KMS-11 (cell line): ENCODE measurements at regions not wholly inside any gene's neighbourhood (a gene's known extent, or its start where the extent isn't known, plus 50 kb on each side); places are given as distances from the start of the nearest gene placed in this dataset.
"Not testable (repeated sequence)": the region's sequence is repeated elsewhere in the genome, so short reads cannot be mapped to it uniquely, and the experiment has no call there.

Experiments used
- H2AFZ ChIP-seq: fragments of 200-600 bp; sonication (generic); 2 replicates; pipeline ENCODE4 v1.6.1; 2016; ENCODE audit warnings: antibody characterized with exemption, mixed run types, low read depth
- H3K27ac ChIP-seq: fragments of 200-600 bp; sonication (generic); 2 replicates; pipeline ENCODE4 v1.6.1; 2016; ENCODE audit warnings: mild to moderate bottlenecking, mixed run types
- H3K27me3 ChIP-seq: fragments of 200-600 bp; sonication (generic); 2 replicates; pipeline ENCODE4 v1.6.1; 2017; ENCODE audit warnings: mild to moderate bottlenecking, low read depth, mixed run types, moderate library complexity; ENCODE audit not compliant: insufficient read depth
- H3K36me3 ChIP-seq: fragments of 200-600 bp; sonication (generic); 2 replicates; pipeline ENCODE4 v1.6.1; 2017; ENCODE audit warnings: mild to moderate bottlenecking, mixed run types; ENCODE audit not compliant: insufficient read depth
- H3K4me1 ChIP-seq: fragments of 200-600 bp; sonication (generic); 2 replicates; pipeline ENCODE4 v1.6.1; 2016; ENCODE audit warnings: mild to moderate bottlenecking, low read depth, mixed run types; ENCODE audit not compliant: poor library complexity, severe bottlenecking
- H3K4me2 ChIP-seq: fragments of 200-600 bp; sonication (generic); 2 replicates; pipeline ENCODE4 v1.7.0; 2016; ENCODE audit warnings: mild to moderate bottlenecking, mixed run types
- H3K4me3 ChIP-seq: fragments of 200-600 bp; sonication (generic); IDR thresholded peaks from 2 replicates; pipeline ENCODE4 v1.6.1; 2017; ENCODE audit warnings: low read depth, low read length, mixed read lengths; ENCODE audit not compliant: insufficient read depth
- H3K79me2 ChIP-seq: fragments of 200-600 bp; sonication (generic); 2 replicates; pipeline ENCODE4 v1.6.1; 2016; ENCODE audit warnings: low read depth, mixed run types; ENCODE audit not compliant: insufficient read depth
- H3K9ac ChIP-seq: fragments of 200-600 bp; sonication (generic); 2 replicates; pipeline ENCODE4 v1.6.1; 2016; ENCODE audit warnings: mild to moderate bottlenecking, mixed run types
- H4K20me1 ChIP-seq: fragments of 200-600 bp; sonication (generic); 2 replicates; pipeline ENCODE4 v1.6.1; 2016; ENCODE audit warnings: mild to moderate bottlenecking, mixed run types; ENCODE audit not compliant: insufficient read depth
- CTCF ChIP-seq: fragments of 200-600 bp; sonication (generic); conservative IDR thresholded peaks from 2 replicates; pipeline ENCODE4 v1.6.1; 2017; ENCODE audit warnings: low read depth, mild to moderate bottlenecking, antibody characterized with exemption, low read length, moderate library complexity, mixed read lengths

GRCh38 chr9:117649126-117649525 is 55.1 kb upstream of the TLR4 start:
- no peaks in the 10 kb centered on the region for H3K4me1 ChIP-seq
- no peak overlapping the region for H2AFZ ChIP-seq
- H3K4me2 ChIP-seq = no peak overlapping the region
- no peaks in the 10 kb centered on the region for H3K79me2 ChIP-seq
- no peak for TF ChIP-seq CTCF
- H3K27me3 ChIP-seq = no peaks in the 10 kb centered on the region
- no peaks in the 10 kb centered on the region for H3K36me3 ChIP-seq
- no peak overlapping the region for H3K27ac ChIP-seq
- no peak overlapping the region for H3K9ac ChIP-seq
- no peak overlapping the region for H3K4me3 ChIP-seq
- no peaks in the 10 kb centered on the region for H4K20me1 ChIP-seq

GRCh38 chr9:117644932-117645636 is 59.1 kb upstream of the TLR4 start:
- Histone ChIP-seq H3K79me2 (no peaks in the 10 kb centered on the region), H3K27me3 (no peaks in the 10 kb centered on the region), H3K9ac (no peak overlapping the region), H3K4me3 (no peak overlapping the region), H4K20me1 (no peaks in the 10 kb centered on the region), H3K4me2 (peak overlapping the region; percentile 17; the same call in 1 of the 2 replicates), H2AFZ (peak overlapping the region; percentile 64), H3K36me3 (no peaks in the 10 kb centered on the region), H3K4me1 (no peaks in the 10 kb centered on the region), H3K27ac (no peak overlapping the region)
- TF ChIP-seq CTCF = peak; percentile 37; the same call in 1 of the 2 replicates

GRCh38 chr9:117644133-117644931 is 59.9 kb upstream of the TLR4 start:
- Histone ChIP-seq H3K27ac (no peak overlapping the region), H3K36me3 (no peaks in the 10 kb centered on the region), H3K79me2 (no peaks in the 10 kb centered on the region), H3K4me1 (no peaks in the 10 kb centered on the region), H3K9ac (no peak overlapping the region), H4K20me1 (no peaks in the 10 kb centered on the region), H2AFZ (peak overlapping the region; percentile 64), H3K4me3 (no peak overlapping the region), H3K4me2 (peak overlapping the region; percentile 17; the same call in 1 of the 2 replicates), H3K27me3 (no peaks in the 10 kb centered on the region)
- TF ChIP-seq CTCF = peak; percentile 96

- no peaks in the 10 kb centered on the region for H3K27me3 ChIP-seq
- TF ChIP-seq CTCF = no peak
- H4K20me1 ChIP-seq = no peaks in the 10 kb centered on the region
- no peaks in the 10 kb centered on the region for H3K4me1 ChIP-seq
- no peaks in the 10 kb centered on the region for H3K36me3 ChIP-seq
- no peak overlapping the region for H2AFZ ChIP-seq
- H3K9ac ChIP-seq = no peak overlapping the region
- H3K4me3 ChIP-seq = no peak overlapping the region
- H3K4me2 ChIP-seq = no peak overlapping the region
- H3K79me2 ChIP-seq = no peaks in the 10 kb centered on the region
- no peak overlapping the region for H3K27ac ChIP-seq
Observed at GRCh38 chr9:117643288-117643654, 60.9 kb upstream of the TLR4 start.

- H3K27me3 ChIP-seq, H3K4me1 ChIP-seq, H3K4me3 ChIP-seq, H4K20me1 ChIP-seq, H2AFZ ChIP-seq, H3K27ac ChIP-seq, H3K4me2 ChIP-seq, H3K79me2 ChIP-seq, H3K36me3 ChIP-seq, H3K9ac ChIP-seq: not testable (repeated sequence)
Observed at GRCh38 chr9:117642571-117643287, 61.5 kb upstream of the TLR4 start.
